K562 (cell line): ENCODE measurements at regions not wholly inside any gene's neighbourhood (a gene's known extent, or its start where the extent isn't known, plus 50 kb on each side); places are given as distances from the start of the nearest gene placed in this dataset.

Experiments
- ATAC-seq: fragments of 200-7000 bp; cut with Tn5 transposase; 3 replicates; pipeline ENCODE4 v1.9.1; 2020; ENCODE audit warnings: moderate library complexity
- BruUV-seq: library from RNA; stranded (reverse); fragments of 400-500 nt; replicated peaks from 2 replicates; lab custom pipeline; 2021; lab: Mats Ljungman, UMichigan
- CTCF ChIA-PET: fragments of 300-600 bp; formaldehyde crosslinking; extraction: SDS; loops from one replicate; lab custom pipeline; 2021; ENCODE audit warnings: low intra/inter-chr PET ratio; lab: Yijun Ruan, JAX
- POLR2A ChIA-PET: fragments of 300-600, 350-650 bp; sonication (Branson Sonifier 250); formaldehyde crosslinking; extraction: SDS; loops from one replicate; lab custom pipeline; 2021; ENCODE audit warnings: antibody characterized with exemption, inconsistent platforms; lab: Yijun Ruan, JAX
- DNase-seq, 4 experiments: peaks; one replicate each; pipeline versions ENCODE4 v3.0.0 to v3.0.0-alpha.2; 2011 to 2018; ENCODE audit warnings: low spot score in 3 of 4, mixed read lengths in 3 of 4; ENCODE audit errors: extremely low read depth in 1 of 4
- FAIRE-seq: peaks from 2 replicates; lab custom pipeline; 2011; peaks lifted over from hg19 to GRCh38; lab: Jason Lieb, UNC
- H2AFZ ChIP-seq: 2 replicates; pipeline ENCODE4 v1.6.0; 2011; ENCODE audit warnings: low read depth, low read length, control low read depth, inconsistent platforms
- H3K27ac ChIP-seq: fragments of 200-600 bp; 3 replicates; pipeline ENCODE4 v1.8.0; 2011; ENCODE audit warnings: low read depth, mild to moderate bottlenecking, control low read depth, inconsistent platforms, low read length, moderate library complexity, mixed read lengths; ENCODE audit errors: extremely low read depth
- H3K27me3 ChIP-seq, 2 experiments: fragments of 300-600 bp in 1 of 2; 2 replicates in 1 of 2; 3 replicates in 1 of 2; pipeline versions ENCODE4 v1.6.0 to v1.8.0; 2011; ENCODE audit warnings: inconsistent platforms in 2 of 2, low read length in 2 of 2, mild to moderate bottlenecking in 1 of 2, mixed read lengths in 1 of 2, moderate library complexity in 1 of 2; ENCODE audit not compliant: control insufficient read depth in 2 of 2, insufficient read depth in 2 of 2
- H3K36me3 ChIP-seq: fragments of 300-600 bp; 3 replicates; pipeline ENCODE4 v1.8.0; 2011; ENCODE audit warnings: mild to moderate bottlenecking, low read length, inconsistent platforms; ENCODE audit not compliant: control insufficient read depth, insufficient read depth
- H3K4me1 ChIP-seq, 2 experiments: fragments of 200-600 bp in 1 of 2; replicated peaks in 1 of 2; 2 replicates in 1 of 2; 3 replicates in 1 of 2; pipeline versions ENCODE4 v1.5.1 to v1.8.0; 2011; ENCODE audit warnings: inconsistent platforms in 2 of 2, low read length in 2 of 2, mild to moderate bottlenecking in 1 of 2, mixed read lengths in 1 of 2, moderate library complexity in 1 of 2; ENCODE audit not compliant: control insufficient read depth in 2 of 2, insufficient read depth in 2 of 2
- H3K4me2 ChIP-seq: 2 replicates; pipeline ENCODE4 v1.6.1; 2011; ENCODE audit warnings: low read length, control low read depth, inconsistent platforms, mixed read lengths; ENCODE audit not compliant: insufficient read depth
- H3K4me3 ChIP-seq: fragments of 200-600 bp; sonication (generic), shearing (Covaris generic); 2 replicates; pipeline ENCODE4 v1.5.1; 2016; ENCODE audit warnings: control low read depth, inconsistent platforms
- H3K79me2 ChIP-seq: fragments of 200-600 bp; 3 replicates; pipeline ENCODE4 v1.8.0; 2011; ENCODE audit warnings: low read length, inconsistent platforms; ENCODE audit not compliant: control insufficient read depth, insufficient read depth
- H3K9ac ChIP-seq, 2 experiments: 2 replicates each; pipeline versions ENCODE4 v1.6.0 to v1.6.1; 2011; ENCODE audit warnings: low read depth in 2 of 2, low read length in 2 of 2, control low read depth in 1 of 2, inconsistent platforms in 1 of 2, mild to moderate bottlenecking in 1 of 2, mixed read lengths in 1 of 2; ENCODE audit not compliant: insufficient read depth in 1 of 2
- H3K9me1 ChIP-seq: one replicate; pipeline ENCODE4 v1.6.0; 2011; ENCODE audit warnings: inconsistent platforms, mild to moderate bottlenecking, low read length, moderate library complexity; ENCODE audit not compliant: control insufficient read depth, insufficient read depth
- H3K9me3 ChIP-seq: replicated peaks from 2 replicates; pipeline ENCODE4 v1.5.1; 2011; ENCODE audit warnings: low read depth, low read length, inconsistent platforms; ENCODE audit not compliant: control insufficient read depth, insufficient read depth
- H4K20me1 ChIP-seq: replicated peaks from 2 replicates; pipeline ENCODE4 v1.6.1; 2011; ENCODE audit warnings: low read length, inconsistent platforms, mixed read lengths; ENCODE audit not compliant: control insufficient read depth, insufficient read depth
- ARHGAP35 ChIP-seq: fragments of 450-650 bp; IDR thresholded peaks from 2 replicates; pipeline ENCODE4 v1.6.1; 2018; ENCODE audit not compliant: partially characterized antibody
- CREB3L1 ChIP-seq: fragments of 450-650 bp; IDR thresholded peaks from 2 replicates; pipeline ENCODE4 v1.6.1; 2014; ENCODE audit warnings: low read depth, mild to moderate bottlenecking, moderate library complexity, borderline replicate concordance
- DMBX1 ChIP-seq: fragments of 250-450 bp; sonication (Bioruptor Pico); IDR thresholded peaks from 2 replicates; pipeline ENCODE4 v1.8.0; 2022; ENCODE audit warnings: inconsistent platforms, mild to moderate bottlenecking, moderate library complexity, borderline replicate concordance
- ESRRB ChIP-seq: fragments of 250-450 bp; sonication (Bioruptor Pico); IDR thresholded peaks from 2 replicates; pipeline ENCODE4 v1.5.0; 2020; ENCODE audit warnings: mild to moderate bottlenecking, moderate library complexity, borderline replicate concordance
- FIP1L1 ChIP-seq: fragments of 200-400 bp; formaldehyde crosslinking; IDR thresholded peaks from 2 replicates; pipeline ENCODE4 v1.6.1; 2018; ENCODE audit warnings: mild to moderate bottlenecking, low read depth, low read length; ENCODE audit not compliant: poor library complexity, severe bottlenecking
- FOXK1 ChIP-seq: sonication (generic); formaldehyde crosslinking; IDR thresholded peaks from 2 replicates; pipeline ENCODE4 v1.8.0; 2022; ENCODE audit warnings: missing genetic modification reagents, mild to moderate bottlenecking, borderline replicate concordance
- IFI16 ChIP-seq: fragments of 250-450 bp; sonication (Bioruptor Pico); IDR thresholded peaks from 2 replicates; pipeline ENCODE4 v2.1.2; 2022; ENCODE audit warnings: mild to moderate bottlenecking, inconsistent platforms
- SMARCA5 ChIP-seq: fragments of 450-650 bp; IDR thresholded peaks from 2 replicates; pipeline ENCODE4 v1.6.1; 2016
- SNIP1 ChIP-seq: fragments of 450-650 bp; IDR thresholded peaks from 2 replicates; pipeline ENCODE4 v1.7.1; 2017; ENCODE audit warnings: low read depth, mild to moderate bottlenecking
- THRAP3 ChIP-seq: fragments of 450-650 bp; IDR thresholded peaks from 2 replicates; pipeline ENCODE4 v1.6.1; 2016; ENCODE audit warnings: mild to moderate bottlenecking, inconsistent platforms, borderline replicate concordance
- U2AF2 ChIP-seq: fragments of 200-400 bp; formaldehyde crosslinking; optimal IDR thresholded peaks from 2 replicates; pipeline ENCODE3; 2017; ENCODE audit warnings: low read depth, mild to moderate bottlenecking, low read length
- YY1 ChIP-seq, 3 experiments: IDR thresholded peaks; 2 replicates each; pipeline ENCODE4 v1.6.1; 2011; ENCODE audit warnings: low read length in 2 of 3, mild to moderate bottlenecking in 2 of 3, moderate library complexity in 2 of 3, borderline replicate concordance in 1 of 3, control low read depth in 1 of 3, low read depth in 1 of 3; ENCODE audit not compliant: insufficient read depth in 3 of 3, insufficient replicate concordance in 2 of 3, control insufficient read depth in 1 of 3, insufficient read length in 1 of 3; ENCODE audit errors: extremely low read depth in 1 of 3
- ZNF79 ChIP-seq: fragments of 250-450 bp; sonication (Bioruptor Pico); IDR thresholded peaks from 2 replicates; pipeline ENCODE4 v1.4.0; 2020; ENCODE audit warnings: low read depth, mild to moderate bottlenecking, moderate library complexity
- WGBS: fragments of 100-300 bp; shearing (Covaris generic); methylation state at CpG from one replicate; pipeline ENCODE4 v1.1.6; 2016; ENCODE audit warnings: low coverage, mixed read lengths; ENCODE audit not compliant: insufficient coverage; ENCODE audit errors: missing lambda C conversion rate; 5-methylcytosine and 5-hydroxymethylcytosine counted together
- in situ Hi-C: fragments of 300-500 bp; cut with MboI; formaldehyde crosslinking; loops from 4 replicates; pipeline ENCODE4 v1.15.0; 2018; ENCODE audit warnings: inconsistent platforms, mixed read lengths
- intact Hi-C: fragments of 100-400 bp; cut with micrococcal nuclease; formaldehyde crosslinking; loops from 2 replicates; pipeline ENCODE4 v1.14.2; 2022
- TF ChIP-seq, protein P1 (sequence below), 2 experiments: fragments of 250-450 bp in 1 of 2; fragments of 450-650 bp in 1 of 2; sonication (Bioruptor Pico) in 1 of 2; IDR thresholded peaks; 2 replicates each; pipeline versions ENCODE4 v1.6.1 to v1.8.0; 2016 to 2021; ENCODE audit warnings: mild to moderate bottlenecking in 2 of 2, moderate library complexity in 2 of 2, missing compliant biosample characterization in 1 of 2, missing genetic modification characterization in 1 of 2
- TF ChIP-seq, protein P2 (sequence below), 3 experiments: IDR thresholded peaks in 2 of 3; conservative IDR thresholded peaks in 1 of 3; 2 replicates each; pipeline ENCODE4 v1.5.1; 2011 to 2012; ENCODE audit warnings: low read length in 3 of 3, mild to moderate bottlenecking in 3 of 3, control low read depth in 2 of 3, improper control_type of control experiment in 1 of 3, inconsistent platforms in 1 of 3, low read depth in 1 of 3, mixed read lengths in 1 of 3, moderate library complexity in 1 of 3; ENCODE audit not compliant: insufficient read depth in 2 of 3

DNA sequence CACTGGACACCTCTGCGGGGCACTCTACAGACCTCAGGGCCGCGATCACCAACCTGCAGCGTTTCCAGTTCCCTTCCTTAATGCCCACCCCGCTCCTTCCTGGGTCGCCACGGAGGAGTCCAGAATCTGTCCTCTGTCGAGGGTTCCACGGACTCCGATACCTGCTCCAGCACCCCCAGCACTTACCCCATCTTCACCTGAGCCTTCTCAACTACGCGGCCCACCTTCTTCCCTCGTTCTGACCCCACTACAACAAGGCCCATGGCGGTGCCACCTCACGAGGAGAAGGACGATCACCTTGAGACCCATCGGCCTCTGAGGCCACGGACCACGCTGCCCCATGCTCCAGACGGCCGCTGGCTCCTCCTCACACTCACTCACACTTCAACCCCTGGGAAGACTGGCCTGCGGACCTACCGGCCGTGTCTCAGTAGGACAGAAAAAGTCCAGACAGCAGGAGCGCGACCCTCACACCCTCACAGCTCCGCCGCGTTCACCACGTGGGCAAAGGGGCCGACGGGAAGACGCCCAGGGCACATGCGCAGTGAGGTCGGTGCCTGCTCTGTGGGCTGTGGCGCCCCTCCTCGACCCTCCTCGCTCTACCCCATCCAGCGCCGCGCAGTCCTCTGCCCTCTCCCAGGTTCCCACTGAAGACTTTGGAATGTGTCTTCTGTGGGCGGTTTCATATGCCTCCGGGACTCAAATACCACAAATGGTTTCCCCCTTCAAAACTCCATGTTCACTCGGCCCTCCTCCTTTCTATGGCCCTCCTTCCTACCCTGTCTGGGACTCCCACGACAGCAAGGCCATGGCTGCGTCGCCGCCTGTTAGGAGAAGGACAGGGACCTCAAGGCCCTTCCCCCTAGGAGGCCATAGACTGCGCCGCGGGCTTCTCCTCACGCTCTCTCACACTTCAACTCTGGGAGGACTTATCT lies 193.9 kb upstream of the PHF14 start:
- FAIRE-seq (peak; percentile 82), DNase-seq (peak; percentile 61 to 89 (median 70)), ATAC-seq (peak; percentile 79)
- no peaks in the 10 kb centered on the region for H3K9me3 ChIP-seq
- H3K9ac ChIP-seq: peak overlapping the region; percentile 86 to 94
- no peaks in the 10 kb centered on the region for H3K9me1 ChIP-seq
- no peaks in the 10 kb centered on the region for H3K27me3 ChIP-seq
- TSS peak; percentile 56 for BruUV-seq
- H3K4me3 ChIP-seq: peak overlapping the region; percentile 50
- no peaks in the 10 kb centered on the region for H4K20me1 ChIP-seq
- peaks cover 3 to 12% of the 10 kb centered on the region in 2 experiments; a peak in 4 of 5 replicates for H3K4me1 ChIP-seq
- WGBS: 1% methylated on average over 41 of the region's 52 CpGs
- intact Hi-C loops (loop anchor here (2.0 to 10.0 kb wide), 4 partner anchors 45 to 1625 kb away; partner anchors contain the start of gene VWDE), in situ Hi-C loops (no loop called here)
- H3K27ac ChIP-seq: peak overlapping the region; percentile 94
- H2AFZ ChIP-seq: peak overlapping the region; percentile 94
- H3K79me2 ChIP-seq: peaks cover 67% of the 10 kb centered on the region
- H3K36me3 ChIP-seq: peaks cover 4% of the 10 kb centered on the region; the same call in 1 of the 3 replicates
- H3K4me2 ChIP-seq: peak overlapping the region; percentile 90
- ChIA-PET POLR2A (interaction anchor here (0.6 to 1.0 kb wide), 2 partner anchors 51 to 260 kb away, joined by 3 read pairs; no protein-coding TSS in a partner anchor), CTCF (no interaction called here)
- TF ChIP-seq FOXK1 (CRISPR knock-in tag): no peak
- peak in 2 of 3 experiments; percentile 44 to 72 for TF ChIP-seq YY1 (IDR thresholded peaks at IDR 0.05; ENCODE audit: borderline replicate concordance in 1 of 3, control insufficient read depth in 1 of 3, extremely low read depth in 1 of 3, insufficient read depth in 3 of 3, insufficient read length in 1 of 3, insufficient replicate concordance in 2 of 3, low read depth in 1 of 3, low read length in 2 of 3)
- TF ChIP-seq THRAP3: no peak
- TF ChIP-seq DMBX1: peak; percentile 74; the same call in 1 of the 2 replicates
- TF ChIP-seq, protein P1, sequence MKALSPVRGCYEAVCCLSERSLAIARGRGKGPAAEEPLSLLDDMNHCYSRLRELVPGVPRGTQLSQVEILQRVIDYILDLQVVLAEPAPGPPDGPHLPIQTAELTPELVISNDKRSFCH (CRISPR knock-in tag; IDR thresholded peaks at IDR 0.05): no peak
- TF ChIP-seq, protein P1 (tag; IDR thresholded peaks at IDR 0.05): peak; percentile 46; the same call in 1 of the 2 replicates
- no peak for TF ChIP-seq U2AF2
- no peak for TF ChIP-seq IFI16 (CRISPR knock-in tag)
- peak; percentile 43; the same call in 1 of the 2 replicates for TF ChIP-seq CREB3L1
- no peak for TF ChIP-seq ZNF79 (CRISPR knock-in tag)
- no peak for TF ChIP-seq ARHGAP35
- no peak for TF ChIP-seq SMARCA5
- peak; percentile 37 for TF ChIP-seq FIP1L1
- TF ChIP-seq, protein P2, sequence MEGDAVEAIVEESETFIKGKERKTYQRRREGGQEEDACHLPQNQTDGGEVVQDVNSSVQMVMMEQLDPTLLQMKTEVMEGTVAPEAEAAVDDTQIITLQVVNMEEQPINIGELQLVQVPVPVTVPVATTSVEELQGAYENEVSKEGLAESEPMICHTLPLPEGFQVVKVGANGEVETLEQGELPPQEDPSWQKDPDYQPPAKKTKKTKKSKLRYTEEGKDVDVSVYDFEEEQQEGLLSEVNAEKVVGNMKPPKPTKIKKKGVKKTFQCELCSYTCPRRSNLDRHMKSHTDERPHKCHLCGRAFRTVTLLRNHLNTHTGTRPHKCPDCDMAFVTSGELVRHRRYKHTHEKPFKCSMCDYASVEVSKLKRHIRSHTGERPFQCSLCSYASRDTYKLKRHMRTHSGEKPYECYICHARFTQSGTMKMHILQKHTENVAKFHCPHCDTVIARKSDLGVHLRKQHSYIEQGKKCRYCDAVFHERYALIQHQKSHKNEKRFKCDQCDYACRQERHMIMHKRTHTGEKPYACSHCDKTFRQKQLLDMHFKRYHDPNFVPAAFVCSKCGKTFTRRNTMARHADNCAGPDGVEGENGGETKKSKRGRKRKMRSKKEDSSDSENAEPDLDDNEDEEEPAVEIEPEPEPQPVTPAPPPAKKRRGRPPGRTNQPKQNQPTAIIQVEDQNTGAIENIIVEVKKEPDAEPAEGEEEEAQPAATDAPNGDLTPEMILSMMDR (IDR thresholded peaks at IDR 0.05 in 2 of 3, conservative IDR thresholded peaks at IDR 0.05 in 1 of 3; ENCODE audit: insufficient read depth in 2 of 3, low read depth in 1 of 3, low read length in 3 of 3): peak in 1 of 3 experiments; percentile 17; a peak in 2 of 6 replicates
- no peak for TF ChIP-seq ESRRB (CRISPR knock-in tag)
- TF ChIP-seq SNIP1: no peak
